DMS 273 (cell line): ENCODE measurements at regions not wholly inside any gene's neighbourhood (a gene's known extent, or its start where the extent isn't known, plus 50 kb on each side); places are given as distances from the start of the nearest gene placed in this dataset.

Source experiments
- DNase-seq: peaks from one replicate; lab custom pipeline; 2025; ENCODE audit not compliant: unreplicated experiment; lab: John Stamatoyannopoulos, UW

GRCh38 chr1:5575396-5575940 is 416.8 kb downstream of the NPHP4 start:
- DNase-seq: no peak

GRCh38 chr1:5574641-5575040 is 417.6 kb downstream of the NPHP4 start:
- no peak for DNase-seq

- no peak for DNase-seq
Measured at GRCh38 chr1:5572794-5573193, 419.4 kb downstream of the NPHP4 start.

- DNase-seq: no peak
Measured at GRCh38 chr1:5571861-5572401, 420.3 kb downstream of the NPHP4 start.

- DNase-seq: no peak
Measured at GRCh38 chr1:5571438-5571837, 420.8 kb downstream of the NPHP4 start.

GRCh38 chr1:5570931-5571330 is 421.3 kb downstream of the NPHP4 start:
- no peak for DNase-seq

- DNase-seq: no peak
Measured at GRCh38 chr1:5568321-5568720, 423.9 kb downstream of the NPHP4 start.

GRCh38 chr1:5567839-5568238 is 424.4 kb downstream of the NPHP4 start:
- no peak for DNase-seq

- no peak for DNase-seq
Measured at GRCh38 chr1:5566924-5567323, 425.3 kb downstream of the NPHP4 start.

GRCh38 chr1:5565281-5566125 is 426.7 kb downstream of the NPHP4 start:
- DNase-seq: no peak

GRCh38 chr1:5564578-5565257 is 427.5 kb downstream of the NPHP4 start:
- no peak for DNase-seq

- DNase-seq: no peak
Measured at GRCh38 chr1:5563861-5564577, 428.2 kb downstream of the NPHP4 start.

- no peak for DNase-seq
Measured at GRCh38 chr1:5562769-5563168, 429.5 kb downstream of the NPHP4 start.

GRCh38 chr1:5562331-5562730 is 429.9 kb downstream of the NPHP4 start:
- no peak for DNase-seq

- DNase-seq: no peak
Measured at GRCh38 chr1:5559078-5559477, 433.1 kb downstream of the NPHP4 start.

GRCh38 chr1:5555853-5556252 is 436.4 kb downstream of the NPHP4 start:
- DNase-seq: no peak

- DNase-seq: no peak
Measured at GRCh38 chr1:5554784-5555183, 437.4 kb downstream of the NPHP4 start.

GRCh38 chr1:5554111-5554510 is 438.1 kb downstream of the NPHP4 start:
- DNase-seq: no peak

- no peak for DNase-seq
Measured at GRCh38 chr1:5552787-5553484, 439.3 kb downstream of the NPHP4 start.

- peak; percentile 19 for DNase-seq
Measured at GRCh38 chr1:5551274-5551975, 440.8 kb downstream of the NPHP4 start.
